ENCODE measurements at regions not wholly inside any gene's neighbourhood (a gene's known extent, or its start where the extent isn't known, plus 50 kb on each side); places are given as distances from the start of the nearest gene placed in this dataset.

DNA sequence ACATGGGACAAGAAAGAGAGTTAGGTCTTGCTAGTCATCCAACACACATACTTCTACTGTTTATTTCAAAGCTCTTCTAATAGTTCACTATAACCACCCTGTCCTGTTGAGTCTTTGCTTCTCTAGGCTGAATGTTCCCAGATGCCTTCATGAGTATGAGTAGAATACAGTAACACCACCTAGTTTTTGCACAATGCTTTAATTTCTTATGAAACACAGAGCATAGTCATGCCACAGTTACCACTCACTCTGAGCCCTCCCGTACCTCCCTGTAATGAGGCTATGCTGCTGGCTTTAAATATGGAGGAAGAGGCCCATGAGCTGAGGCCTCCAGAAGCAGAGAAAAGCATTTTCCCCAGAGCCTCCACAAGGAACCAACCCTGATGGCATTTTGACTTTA, 75.0 kb upstream of the SLC1A3 start:
- Histone ChIP-seq H2AFZ (ENCODE audit: low read length) (no peak overlapping the region), H3K36me3 (replicated peaks; ENCODE audit: insufficient read depth, low read length) (no peaks in the 10 kb centered on the region), H3K79me2 (ENCODE audit: low read length) (no peaks in the 10 kb centered on the region), H4K20me1 (ENCODE audit: insufficient read depth, low read length) (no peaks in the 10 kb centered on the region), H3K4me3 (ENCODE audit: low read length) (no peak overlapping the region), H3K9ac (ENCODE audit: low read length) (no peak overlapping the region), H3K27ac (ENCODE audit: low read length) (no peak overlapping the region), H3F3A (ENCODE audit: insufficient read depth, low read length) (no peaks in the 10 kb centered on the region), H3K4me1 (ENCODE audit: low read length) (no peaks in the 10 kb centered on the region), H3K9me3 (replicated peaks; ENCODE audit: insufficient read depth, low read length) (no peaks in the 10 kb centered on the region), H3K27me3 (replicated peaks; ENCODE audit: insufficient read depth, low read length) (no peaks in the 10 kb centered on the region), H3K4me2 (ENCODE audit: low read depth, low read length) (no peak overlapping the region), H3K9me2 (replicated peaks; ENCODE audit: insufficient read depth, low read length) (no peaks in the 10 kb centered on the region)
- DNase-seq, result no peak
- TF ChIP-seq EZH2phosphoT487 (IDR thresholded peaks at IDR 0.05; ENCODE audit: low read length), result no peak
- no peak for TF ChIP-seq EZH2 (optimal IDR thresholded peaks at IDR 0.05; ENCODE audit: low read depth, low read length)
- TF ChIP-seq, protein P1, sequence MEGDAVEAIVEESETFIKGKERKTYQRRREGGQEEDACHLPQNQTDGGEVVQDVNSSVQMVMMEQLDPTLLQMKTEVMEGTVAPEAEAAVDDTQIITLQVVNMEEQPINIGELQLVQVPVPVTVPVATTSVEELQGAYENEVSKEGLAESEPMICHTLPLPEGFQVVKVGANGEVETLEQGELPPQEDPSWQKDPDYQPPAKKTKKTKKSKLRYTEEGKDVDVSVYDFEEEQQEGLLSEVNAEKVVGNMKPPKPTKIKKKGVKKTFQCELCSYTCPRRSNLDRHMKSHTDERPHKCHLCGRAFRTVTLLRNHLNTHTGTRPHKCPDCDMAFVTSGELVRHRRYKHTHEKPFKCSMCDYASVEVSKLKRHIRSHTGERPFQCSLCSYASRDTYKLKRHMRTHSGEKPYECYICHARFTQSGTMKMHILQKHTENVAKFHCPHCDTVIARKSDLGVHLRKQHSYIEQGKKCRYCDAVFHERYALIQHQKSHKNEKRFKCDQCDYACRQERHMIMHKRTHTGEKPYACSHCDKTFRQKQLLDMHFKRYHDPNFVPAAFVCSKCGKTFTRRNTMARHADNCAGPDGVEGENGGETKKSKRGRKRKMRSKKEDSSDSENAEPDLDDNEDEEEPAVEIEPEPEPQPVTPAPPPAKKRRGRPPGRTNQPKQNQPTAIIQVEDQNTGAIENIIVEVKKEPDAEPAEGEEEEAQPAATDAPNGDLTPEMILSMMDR (IDR thresholded peaks at IDR 0.05; ENCODE audit: low read length), result no peak

DNA sequence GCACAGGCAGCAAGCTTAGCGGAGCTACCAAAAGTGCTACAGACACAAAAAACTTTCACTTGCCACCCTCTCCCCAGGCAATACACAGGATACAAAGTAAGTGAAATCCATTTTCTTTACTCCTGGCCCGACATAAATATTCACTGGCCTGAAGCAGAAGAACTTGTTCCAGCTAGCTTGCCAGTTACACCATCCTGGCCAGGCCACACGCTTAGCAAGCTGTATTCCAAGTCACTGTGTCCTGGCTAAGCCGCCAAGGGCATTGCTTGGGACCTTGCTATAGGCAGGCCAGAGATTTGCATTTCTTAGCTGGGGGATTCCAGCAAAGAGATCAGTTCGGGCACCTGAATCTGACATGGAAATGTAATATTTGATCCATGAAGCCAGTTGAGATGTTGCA, 71.0 kb upstream of the SLC1A3 start:
- Histone ChIP-seq H3K9ac (ENCODE audit: low read length) (no peak overlapping the region), H3K79me2 (ENCODE audit: low read length) (no peaks in the 10 kb centered on the region), H3K9me2 (replicated peaks; ENCODE audit: insufficient read depth, low read length) (no peaks in the 10 kb centered on the region), H3K4me3 (ENCODE audit: low read length) (no peak overlapping the region), H3F3A (ENCODE audit: insufficient read depth, low read length) (no peaks in the 10 kb centered on the region), H2AFZ (ENCODE audit: low read length) (no peak overlapping the region), H3K4me2 (ENCODE audit: low read depth, low read length) (no peak overlapping the region), H3K27ac (ENCODE audit: low read length) (no peak overlapping the region), H3K9me3 (replicated peaks; ENCODE audit: insufficient read depth, low read length) (no peaks in the 10 kb centered on the region), H3K4me1 (ENCODE audit: low read length) (no peaks in the 10 kb centered on the region), H3K27me3 (replicated peaks; ENCODE audit: insufficient read depth, low read length) (no peaks in the 10 kb centered on the region), H4K20me1 (ENCODE audit: insufficient read depth, low read length) (no peaks in the 10 kb centered on the region), H3K36me3 (replicated peaks; ENCODE audit: insufficient read depth, low read length) (no peaks in the 10 kb centered on the region)
- DNase-seq, result no peak
- TF ChIP-seq, protein P1 (IDR thresholded peaks at IDR 0.05; ENCODE audit: low read length), result no peak
- no peak for TF ChIP-seq EZH2 (optimal IDR thresholded peaks at IDR 0.05; ENCODE audit: low read depth, low read length)
- no peak for TF ChIP-seq EZH2phosphoT487 (IDR thresholded peaks at IDR 0.05; ENCODE audit: low read length)

DNA sequence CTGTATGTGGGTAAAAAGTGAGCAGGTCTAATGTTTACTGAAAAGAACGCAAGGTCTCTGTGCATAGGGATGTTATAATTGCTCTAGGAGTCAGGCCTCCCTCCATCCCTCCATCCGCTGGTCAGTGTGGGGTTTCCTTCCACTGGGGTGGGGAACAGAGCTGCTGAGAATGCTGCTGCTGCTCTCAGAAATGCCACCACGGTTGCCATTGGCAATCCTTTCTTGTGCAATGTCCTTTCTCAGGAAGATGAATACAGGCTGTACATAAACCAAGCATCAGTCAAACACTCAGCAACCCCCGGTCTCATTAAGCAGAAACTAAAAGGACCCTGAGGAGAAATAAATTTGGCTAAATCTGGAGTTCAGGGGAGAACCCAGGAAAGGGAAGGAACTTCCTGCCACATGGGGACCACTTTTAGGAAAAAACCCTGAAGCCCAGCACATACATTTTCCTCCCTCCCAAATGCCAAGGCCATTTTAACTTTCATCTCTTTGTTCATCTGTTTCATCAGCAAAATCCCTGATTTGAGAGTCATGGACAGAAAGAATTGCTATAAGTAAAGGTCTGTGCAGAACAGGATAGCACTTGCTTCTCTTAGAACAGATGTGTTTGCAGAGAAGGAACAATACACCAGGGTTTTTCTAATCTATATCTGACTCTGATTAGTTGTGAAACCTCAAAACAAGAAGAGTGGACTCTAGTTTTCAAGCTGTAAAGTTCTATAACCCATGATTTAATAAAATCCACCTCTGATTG, 70.4 kb upstream of the SLC1A3 start:
- Histone ChIP-seq H4K20me1 (ENCODE audit: insufficient read depth, low read length) (no peaks in the 10 kb centered on the region), H3K9me2 (replicated peaks; ENCODE audit: insufficient read depth, low read length) (no peaks in the 10 kb centered on the region), H3K27ac (ENCODE audit: low read length) (no peak overlapping the region), H3K4me3 (ENCODE audit: low read length) (no peak overlapping the region), H3F3A (ENCODE audit: insufficient read depth, low read length) (no peaks in the 10 kb centered on the region), H3K9ac (ENCODE audit: low read length) (no peak overlapping the region), H2AFZ (ENCODE audit: low read length) (no peak overlapping the region), H3K4me1 (ENCODE audit: low read length) (no peaks in the 10 kb centered on the region), H3K79me2 (ENCODE audit: low read length) (no peaks in the 10 kb centered on the region), H3K27me3 (replicated peaks; ENCODE audit: insufficient read depth, low read length) (no peaks in the 10 kb centered on the region), H3K4me2 (ENCODE audit: low read depth, low read length) (no peak overlapping the region), H3K9me3 (replicated peaks; ENCODE audit: insufficient read depth, low read length) (no peaks in the 10 kb centered on the region), H3K36me3 (replicated peaks; ENCODE audit: insufficient read depth, low read length) (no peaks in the 10 kb centered on the region)
- no peak for DNase-seq
- no peak for TF ChIP-seq EZH2phosphoT487 (IDR thresholded peaks at IDR 0.05; ENCODE audit: low read length)

DNA sequence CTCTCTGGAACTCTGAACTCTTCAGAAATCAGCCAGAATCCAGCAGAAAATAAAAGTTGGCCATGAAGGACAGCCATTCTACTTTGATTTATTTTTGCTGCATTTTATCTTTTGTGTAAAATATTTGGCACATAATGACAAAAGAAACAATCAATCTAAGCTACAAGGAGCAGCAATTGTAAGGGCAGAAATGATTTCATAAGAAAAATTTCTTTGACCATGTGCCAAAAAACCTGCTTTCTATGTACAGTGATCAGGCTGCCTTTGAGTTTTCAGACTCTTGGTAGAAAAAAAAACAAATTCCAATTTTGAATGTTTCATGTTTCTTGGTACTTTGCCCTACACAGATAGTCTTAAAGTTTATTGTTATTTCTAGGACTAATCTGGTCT, 69.8 kb upstream of the SLC1A3 start:
- Histone ChIP-seq H3K27me3 (replicated peaks; ENCODE audit: insufficient read depth, low read length) (no peaks in the 10 kb centered on the region), H3K36me3 (replicated peaks; ENCODE audit: insufficient read depth, low read length) (no peaks in the 10 kb centered on the region), H4K20me1 (ENCODE audit: insufficient read depth, low read length) (no peaks in the 10 kb centered on the region), H2AFZ (ENCODE audit: low read length) (no peak overlapping the region), H3F3A (ENCODE audit: insufficient read depth, low read length) (no peaks in the 10 kb centered on the region), H3K9me2 (replicated peaks; ENCODE audit: insufficient read depth, low read length) (no peaks in the 10 kb centered on the region), H3K79me2 (ENCODE audit: low read length) (no peaks in the 10 kb centered on the region), H3K4me3 (ENCODE audit: low read length) (no peak overlapping the region), H3K4me2 (ENCODE audit: low read depth, low read length) (no peak overlapping the region), H3K27ac (ENCODE audit: low read length) (no peak overlapping the region), H3K9me3 (replicated peaks; ENCODE audit: insufficient read depth, low read length) (no peaks in the 10 kb centered on the region), H3K4me1 (ENCODE audit: low read length) (no peaks in the 10 kb centered on the region), H3K9ac (ENCODE audit: low read length) (no peak overlapping the region)
- TF ChIP-seq EZH2 (optimal IDR thresholded peaks at IDR 0.05; ENCODE audit: low read depth, low read length) (no peak), EZH2phosphoT487 (IDR thresholded peaks at IDR 0.05; ENCODE audit: low read length) (no peak)
- TF ChIP-seq, protein P1 (IDR thresholded peaks at IDR 0.05; ENCODE audit: low read length), result no peak
- DNase-seq, result no peak
